ENCODE measurements at regions not wholly inside any gene's neighbourhood (a gene's known extent, or its start where the extent isn't known, plus 50 kb on each side); places are given as distances from the start of the nearest gene placed in this dataset.
"Not testable (repeated sequence)": the region's sequence is repeated elsewhere in the genome, so short reads cannot be mapped to it uniquely, and the experiment has no call there.

DNA sequence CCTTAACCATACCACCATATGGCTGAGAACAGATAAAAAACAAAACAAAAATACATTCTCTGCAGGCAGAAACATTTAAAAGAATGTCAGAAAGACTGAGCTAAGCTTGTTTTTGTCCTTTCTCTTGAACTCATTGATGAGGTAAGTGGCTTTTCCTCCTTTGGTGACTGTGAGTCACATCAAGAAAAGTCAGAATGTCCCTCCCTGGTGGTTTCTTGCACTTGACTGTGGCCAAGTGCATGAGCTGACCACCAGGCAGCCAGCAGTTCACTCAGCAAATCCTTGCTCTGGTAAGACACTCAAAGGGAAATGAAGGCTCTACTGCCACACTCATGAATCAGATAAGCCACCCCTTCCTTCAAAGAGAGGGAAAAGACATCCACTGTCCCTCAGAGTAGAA lies 970.9 kb downstream of the TAF11L14 start:
- FAIRE-seq: no peak

- FAIRE-seq: no peak
These were observed 973.3 kb downstream of the TAF11L14 start for GRCh38 chr5:18607570-18607969.

GRCh38 chr5:18617191-18617590 lies 982.9 kb downstream of the TAF11L14 start:
- FAIRE-seq: not testable (repeated sequence)

DNA sequence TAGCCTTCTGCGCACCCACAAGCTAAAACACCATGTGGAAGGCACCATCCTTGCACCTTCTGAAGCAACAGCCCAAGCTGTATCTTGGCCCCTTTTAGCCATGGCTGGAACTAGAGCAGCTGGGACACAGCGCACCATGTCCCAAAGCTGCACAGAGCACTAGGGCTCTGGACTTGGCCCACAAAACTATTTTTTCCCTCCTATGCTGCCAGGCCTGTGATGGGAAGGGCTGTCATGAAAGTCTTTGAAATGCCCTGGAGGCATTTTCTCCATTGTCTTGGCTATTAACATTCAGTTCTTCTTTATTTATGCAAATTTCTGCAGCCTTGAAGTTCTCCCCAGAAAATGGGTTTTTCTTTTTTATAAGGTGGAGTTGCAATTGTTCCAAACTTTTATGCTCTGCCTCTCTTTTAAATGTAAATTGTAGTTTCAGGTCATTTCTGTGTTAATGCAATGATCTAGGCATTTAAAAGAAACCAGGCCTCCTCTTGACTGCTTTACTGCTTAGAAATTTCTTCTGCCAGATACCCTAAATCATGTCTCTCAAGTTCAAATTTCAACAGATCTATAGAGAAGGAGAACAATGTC lies 996.3 kb downstream of the TAF11L14 start:
- FAIRE-seq: no peak

- no peak for FAIRE-seq
These were observed 1018.4 kb downstream of the TAF11L14 start for GRCh38 chr5:18652404-18653215.

DNA sequence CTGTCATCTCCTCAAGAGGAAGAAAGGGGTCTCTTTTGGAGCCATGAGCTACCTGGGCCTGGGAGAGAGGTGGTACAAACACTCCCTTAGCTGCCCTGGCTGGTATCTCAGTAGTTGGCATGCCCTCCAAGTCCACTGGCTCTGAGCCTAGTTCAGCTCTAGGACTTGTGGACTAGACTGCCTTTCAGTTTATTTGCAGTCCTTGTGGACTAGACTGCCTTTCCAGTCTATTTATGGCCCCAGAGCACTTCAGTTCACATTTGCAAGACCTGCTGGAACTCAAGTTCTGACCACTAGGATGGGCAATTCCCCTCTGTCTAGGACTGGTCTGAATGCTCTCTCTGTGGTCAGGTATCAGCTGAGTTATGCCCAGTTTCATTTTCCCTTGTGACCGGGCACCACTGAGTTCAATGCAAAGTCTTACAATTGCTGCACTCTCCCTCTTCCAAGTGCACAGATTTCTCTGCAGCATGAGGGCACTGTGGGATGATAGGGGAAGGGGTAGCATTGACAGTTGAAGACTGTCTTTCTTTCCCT lies 1019.0 kb downstream of the TAF11L14 start:
- no peak for FAIRE-seq

GRCh38 chr5:18660511-18660910 lies 1026.3 kb downstream of the TAF11L14 start:
- no peak for FAIRE-seq

DNA sequence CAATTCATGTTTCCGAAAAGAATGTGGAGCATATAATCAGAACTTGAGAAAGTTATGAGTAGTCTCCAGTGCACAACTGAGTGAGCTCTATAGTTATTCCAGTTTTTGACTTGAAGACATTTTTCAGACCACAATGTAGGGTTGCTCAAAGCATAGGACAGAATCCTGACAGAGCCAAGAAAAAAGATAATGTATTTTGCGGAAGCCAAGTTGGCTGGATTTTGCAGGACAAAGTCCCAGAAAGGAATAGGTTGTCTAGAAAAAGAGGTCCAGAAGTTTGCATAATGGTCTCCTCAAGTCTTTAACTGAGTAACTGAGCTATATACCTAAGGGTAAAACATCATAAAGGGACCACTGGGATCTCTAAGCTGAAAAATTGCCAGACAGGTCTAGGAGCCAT lies 1028.0 kb downstream of the TAF11L14 start:
- FAIRE-seq: no peak

GRCh38 chr5:18674212-18674611 lies 1040.0 kb downstream of the TAF11L14 start:
- FAIRE-seq: not testable (repeated sequence)

DNA sequence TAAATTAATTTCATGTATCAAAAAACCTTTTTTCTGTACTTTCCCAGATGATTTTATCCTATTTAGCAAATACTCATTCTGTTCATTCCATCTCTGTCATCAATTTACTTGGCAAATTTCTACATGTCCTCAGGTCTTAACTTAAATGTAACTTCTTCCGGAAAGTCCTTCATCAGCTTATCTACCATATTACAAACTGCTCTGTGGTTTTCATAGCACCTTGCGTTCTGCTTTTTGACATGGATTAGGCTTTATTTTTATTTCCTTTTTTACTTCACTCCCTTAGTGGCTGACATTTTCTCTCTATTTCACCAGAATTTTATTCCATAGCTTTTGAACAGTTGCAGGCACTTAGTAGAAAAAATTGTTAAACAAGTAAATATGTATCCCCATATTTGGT lies 1040.8 kb downstream of the TAF11L14 start:
- FAIRE-seq: no peak

DNA sequence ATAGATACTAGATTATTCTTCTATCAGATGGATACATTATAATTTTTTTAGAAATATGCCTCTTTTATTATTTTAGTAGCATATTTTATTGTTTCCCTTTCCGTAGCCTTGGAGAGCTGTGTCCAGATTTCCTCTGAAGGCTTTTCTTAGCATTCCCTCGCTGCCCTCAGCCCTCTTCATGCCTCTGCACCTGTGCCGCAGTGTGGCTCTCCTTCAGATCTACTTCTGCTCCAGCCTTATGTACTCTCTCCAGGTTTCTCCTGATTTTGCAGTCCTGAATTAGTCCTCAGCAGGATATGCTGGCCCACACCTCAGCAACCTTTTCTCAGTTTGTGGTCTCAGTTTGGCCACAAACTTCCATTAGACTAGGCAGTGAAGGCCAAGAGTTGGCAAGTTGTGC lies 1052.0 kb downstream of the TAF11L14 start:
- FAIRE-seq: no peak

GRCh38 chr5:18687429-18687828 lies 1053.2 kb downstream of the TAF11L14 start:
- FAIRE-seq: no peak

GRCh38 chr5:18699681-18700080 lies 1065.4 kb downstream of the TAF11L14 start:
- no peak for FAIRE-seq

GRCh38 chr5:18702821-18703220 lies 1068.6 kb downstream of the TAF11L14 start:
- FAIRE-seq: no peak

- FAIRE-seq: no peak
These were observed 1078.8 kb downstream of the TAF11L14 start for GRCh38 chr5:18712936-18713485.

DNA sequence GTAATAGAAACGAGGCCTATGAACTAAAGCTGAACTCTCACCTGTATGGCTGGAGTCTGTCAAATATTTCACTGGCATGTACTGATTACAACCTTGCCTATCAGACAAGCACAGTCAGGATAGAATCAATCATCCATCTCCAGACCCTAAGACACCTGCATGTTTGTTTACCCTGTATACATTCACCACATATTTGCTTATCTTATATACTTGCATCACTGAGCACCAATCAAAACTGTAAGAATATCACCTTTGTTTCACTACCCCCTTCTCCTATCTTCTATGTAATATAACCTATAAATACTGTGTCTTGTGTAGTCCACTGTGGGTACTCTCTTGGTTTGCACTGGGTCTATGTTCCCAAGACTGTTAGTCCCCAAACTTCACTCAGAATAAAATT lies 1085.7 kb downstream of the TAF11L14 start:
- FAIRE-seq: no peak

GRCh38 chr5:18732556-18733479 lies 1098.6 kb downstream of the TAF11L14 start:
- FAIRE-seq: no peak

- no peak for FAIRE-seq
These were observed 1101.8 kb downstream of the TAF11L14 start for GRCh38 chr5:18736051-18736398.

- FAIRE-seq: not testable (repeated sequence)
These were observed 1102.5 kb downstream of the TAF11L14 start for GRCh38 chr5:18736736-18737135.

GRCh38 chr5:18740301-18740700 lies 1106.0 kb downstream of the TAF11L14 start:
- FAIRE-seq: no peak

GRCh38 chr5:18742830-18743229 lies 1108.6 kb downstream of the TAF11L14 start:
- FAIRE-seq: no peak

GRCh38 chr5:18744441-18744840 lies 1110.2 kb downstream of the TAF11L14 start:
- no peak for FAIRE-seq
